ENCODE measurements at regions not wholly inside any gene's neighbourhood (a gene's known extent, or its start where the extent isn't known, plus 50 kb on each side); places are given as distances from the start of the nearest gene placed in this dataset.

DNA sequence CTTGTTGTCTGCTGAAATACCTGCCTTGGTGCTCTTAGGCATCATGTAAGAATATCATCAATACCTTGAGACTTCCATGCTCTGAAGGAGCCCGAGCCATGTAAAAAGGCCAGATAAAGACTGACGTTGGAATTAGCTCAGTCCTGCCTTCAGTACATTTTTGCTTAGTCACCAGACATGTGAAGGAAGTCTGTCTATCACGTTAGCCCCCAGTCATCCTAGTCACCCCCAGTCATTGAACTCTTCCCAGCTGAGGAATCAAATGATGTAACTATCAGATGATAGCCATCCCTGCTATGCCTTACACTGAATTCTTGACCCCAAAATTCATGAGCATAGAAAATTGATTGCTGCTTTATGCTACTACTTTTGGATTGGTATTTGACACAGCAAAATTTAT, 351.2 kb upstream of the SGO1 start:
- H2BK15ac ChIP-seq (ENCODE audit: low read depth, low read length), result no peak overlapping the region
- H4K5ac ChIP-seq (ENCODE audit: insufficient read length, low read depth, low read length), result no peak overlapping the region
- Mint-ChIP-seq H3K9me3 (no peaks in the 10 kb centered on the region), H3K27me3 (ENCODE audit: low read depth) (no peaks in the 10 kb centered on the region), H3K27ac (no peak overlapping the region), H3K4me3 (no peak overlapping the region), H3K4me1 (peaks cover 9 to 11% of the 10 kb centered on the region in 2 experiments), H3K36me3 (ENCODE audit: insufficient read depth in 1 of 3, low read depth in 3 of 3) (no peaks in the 10 kb centered on the region)
- no peaks in the 10 kb centered on the region for H3K4me1 ChIP-seq (ENCODE audit: insufficient read depth, low read length)
- H2AK5ac ChIP-seq (ENCODE audit: insufficient read length, low read length), result no peak overlapping the region
- H3K23ac ChIP-seq (ENCODE audit: insufficient read length, low read depth, low read length), result no peak overlapping the region
- H3K23me2 ChIP-seq (ENCODE audit: insufficient read length, low read depth, low read length, poor library complexity, severe bottlenecking), result no peaks in the 10 kb centered on the region
- no peaks in the 10 kb centered on the region for H4K20me1 ChIP-seq (ENCODE audit: control insufficient read depth, insufficient read depth, insufficient read length)
- no peak overlapping the region for H3K14ac ChIP-seq (ENCODE audit: insufficient read depth, low read length)
- WGBS (ENCODE audit: extremely low coverage, insufficient read length, low lambda C conversion rate), result no CpG with 5 or more reads among the region's 3 CpGs
- no peaks in the 10 kb centered on the region for H3K79me2 ChIP-seq (ENCODE audit: insufficient read depth, low read length)
- H4K91ac ChIP-seq (ENCODE audit: insufficient read length, low read depth, low read length), result no peak overlapping the region
- H2BK20ac ChIP-seq (ENCODE audit: low read depth, low read length, poor library complexity, severe bottlenecking), result no peak overlapping the region
- H3K9ac ChIP-seq (ENCODE audit: extremely low read depth, insufficient read length, low read length), result no peak overlapping the region
- H2BK120ac ChIP-seq (ENCODE audit: low read depth, low read length, poor library complexity, severe bottlenecking), result no peak overlapping the region
- DNase-seq, result no peak
- H2BK5ac ChIP-seq (ENCODE audit: insufficient read length, low read length), result no peak overlapping the region
- TF ChIP-seq, protein P1, sequence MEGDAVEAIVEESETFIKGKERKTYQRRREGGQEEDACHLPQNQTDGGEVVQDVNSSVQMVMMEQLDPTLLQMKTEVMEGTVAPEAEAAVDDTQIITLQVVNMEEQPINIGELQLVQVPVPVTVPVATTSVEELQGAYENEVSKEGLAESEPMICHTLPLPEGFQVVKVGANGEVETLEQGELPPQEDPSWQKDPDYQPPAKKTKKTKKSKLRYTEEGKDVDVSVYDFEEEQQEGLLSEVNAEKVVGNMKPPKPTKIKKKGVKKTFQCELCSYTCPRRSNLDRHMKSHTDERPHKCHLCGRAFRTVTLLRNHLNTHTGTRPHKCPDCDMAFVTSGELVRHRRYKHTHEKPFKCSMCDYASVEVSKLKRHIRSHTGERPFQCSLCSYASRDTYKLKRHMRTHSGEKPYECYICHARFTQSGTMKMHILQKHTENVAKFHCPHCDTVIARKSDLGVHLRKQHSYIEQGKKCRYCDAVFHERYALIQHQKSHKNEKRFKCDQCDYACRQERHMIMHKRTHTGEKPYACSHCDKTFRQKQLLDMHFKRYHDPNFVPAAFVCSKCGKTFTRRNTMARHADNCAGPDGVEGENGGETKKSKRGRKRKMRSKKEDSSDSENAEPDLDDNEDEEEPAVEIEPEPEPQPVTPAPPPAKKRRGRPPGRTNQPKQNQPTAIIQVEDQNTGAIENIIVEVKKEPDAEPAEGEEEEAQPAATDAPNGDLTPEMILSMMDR (conservative IDR thresholded peaks at IDR 0.05), result no peak
- no peak overlapping the region for H2BK12ac ChIP-seq (ENCODE audit: insufficient read length, low read depth, low read length)
- H3K56ac ChIP-seq (ENCODE audit: insufficient read length, low read depth, low read length), result no peak overlapping the region
- no peak overlapping the region for H4K8ac ChIP-seq (replicated peaks; ENCODE audit: insufficient read length, low read depth, low read length)
- H3K27me3 ChIP-seq (ENCODE audit: insufficient read depth, low read length), result no peaks in the 10 kb centered on the region
- H3K79me1 ChIP-seq (ENCODE audit: insufficient read depth, low read depth, low read length, poor library complexity, severe bottlenecking), result no peaks in the 10 kb centered on the region
- no peak overlapping the region for H2AFZ ChIP-seq (ENCODE audit: low read length)
- no peak overlapping the region for H3K27ac ChIP-seq (ENCODE audit: insufficient read length, low read depth, low read length)
- H3T11ph ChIP-seq (ENCODE audit: low read length), result no peak overlapping the region
- H3K4ac ChIP-seq (ENCODE audit: low read depth, low read length), result no peak overlapping the region
- no peak overlapping the region for H3K18ac ChIP-seq (ENCODE audit: insufficient read length, low read depth, low read length)
- no peaks in the 10 kb centered on the region for H3K9me3 ChIP-seq (ENCODE audit: control insufficient read depth, low read depth, low read length)
- H3K4me2 ChIP-seq (ENCODE audit: insufficient read depth, insufficient read length, low read length), result no peak overlapping the region

Measured in H9 (cell line).